CD8-positive, alpha-beta memory T cell (primary cell): ENCODE measurements at regions not wholly inside any gene's neighbourhood (a gene's known extent, or its start where the extent isn't known, plus 50 kb on each side); places are given as distances from the start of the nearest gene placed in this dataset.
"Not testable (repeated sequence)": the region's sequence is repeated elsewhere in the genome, so short reads cannot be mapped to it uniquely, and the experiment has no call there.

Experiments used
- CTCF ChIA-PET: fragments of 350-600 bp; sonication (Branson Sonifier 250); formaldehyde crosslinking; loops from one replicate; lab custom pipeline; 2021; ENCODE audit warnings: antibody characterized with exemption; lab: Charles Lee
- POLR2A ChIA-PET: fragments of 350-600 bp; sonication (Branson Sonifier 250); formaldehyde crosslinking; loops from one replicate; lab custom pipeline; 2021; ENCODE audit warnings: antibody characterized with exemption; lab: Charles Lee
- DNase-seq, 5 donors: peaks; one replicate each; pipeline versions ENCODE4 v3.0.0 to v3.0.0-alpha.2; 2020 to 2022; ENCODE audit warnings: mixed read lengths in 1 of 5
- H3K27ac ChIP-seq: one replicate; pipeline ENCODE4 v1.7.0; 2013; ENCODE audit warnings: low read depth, mild to moderate bottlenecking, low read length, moderate library complexity
- H3K27me3 ChIP-seq: 2 replicates; pipeline ENCODE4 v1.7.0; 2013; ENCODE audit warnings: low read length, mild to moderate bottlenecking; ENCODE audit not compliant: insufficient read depth, poor library complexity, severe bottlenecking
- H3K36me3 ChIP-seq: 2 replicates; pipeline ENCODE4 v1.7.0; 2013; ENCODE audit warnings: mild to moderate bottlenecking, low read length, moderate library complexity; ENCODE audit not compliant: insufficient read depth
- H3K4me1 ChIP-seq: 2 replicates; pipeline ENCODE4 v1.7.0; 2013; ENCODE audit warnings: mild to moderate bottlenecking, low read length, moderate library complexity; ENCODE audit not compliant: insufficient read depth
- H3K4me3 ChIP-seq: 2 replicates; pipeline ENCODE4 v1.7.0; 2013; ENCODE audit warnings: mild to moderate bottlenecking, low read length
- H3K9me3 ChIP-seq: 2 replicates; pipeline ENCODE4 v1.7.0; 2013; ENCODE audit warnings: mild to moderate bottlenecking, low read length
- H3K27ac Mint-ChIP-seq, 8 donors: one replicate each; pipeline ENCODE4 v1.8.0; 2020 to 2021; ENCODE audit warnings: mixed read lengths in 8 of 8, mild to moderate bottlenecking in 6 of 8, inconsistent platforms in 3 of 8, moderate library complexity in 3 of 8
- H3K27me3 Mint-ChIP-seq, 2 donors: one replicate each; pipeline ENCODE4 v1.8.0; 2020 to 2021; ENCODE audit warnings: mixed read lengths in 2 of 2, mild to moderate bottlenecking in 1 of 2, moderate library complexity in 1 of 2
- H3K36me3 Mint-ChIP-seq, 3 donors: one replicate each; pipeline ENCODE4 v1.8.0; 2020 to 2021; ENCODE audit warnings: mixed read lengths in 3 of 3, inconsistent platforms in 1 of 3, mild to moderate bottlenecking in 1 of 3
- H3K4me1 Mint-ChIP-seq, 3 donors: one replicate each; pipeline ENCODE4 v1.8.0; 2020 to 2021; ENCODE audit warnings: mixed read lengths in 3 of 3, inconsistent platforms in 1 of 3, mild to moderate bottlenecking in 1 of 3
- H3K4me3 Mint-ChIP-seq, 7 donors: one replicate each; pipeline ENCODE4 v1.8.0; 2020 to 2021; ENCODE audit warnings: mixed read lengths in 7 of 7, mild to moderate bottlenecking in 6 of 7, moderate library complexity in 4 of 7, inconsistent platforms in 2 of 7
- H3K9me3 Mint-ChIP-seq, 5 donors: one replicate each; pipeline ENCODE4 v1.8.0; 2020 to 2022; ENCODE audit warnings: mixed read lengths in 5 of 5, mild to moderate bottlenecking in 3 of 5, moderate library complexity in 2 of 5, inconsistent platforms in 1 of 5

DNA sequence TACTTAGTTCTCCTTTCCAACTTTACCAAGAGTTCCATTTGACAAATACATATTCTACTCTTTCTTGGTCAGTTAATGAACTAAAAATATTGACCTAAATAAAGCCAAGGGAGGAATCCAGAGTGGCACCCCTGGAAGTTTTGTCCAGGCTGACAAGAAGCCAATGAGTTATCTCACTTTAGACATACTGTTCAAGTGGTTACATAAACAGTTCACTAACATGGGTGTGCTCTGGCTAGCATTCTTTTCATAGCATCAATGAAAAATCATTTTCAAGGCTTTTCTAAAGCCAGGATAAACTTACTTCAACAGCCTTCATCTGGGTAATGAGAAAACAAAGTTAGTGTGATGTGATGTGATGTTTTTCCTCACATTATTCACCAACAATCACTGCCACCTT lies 649.4 kb downstream of the TDRD15 start:
- no peak overlapping the region for H3K27ac Mint-ChIP-seq
- no peaks in the 10 kb centered on the region for H3K27me3 Mint-ChIP-seq
- peaks cover 0 to 28% (median 6%) of the 10 kb centered on the region in 5 donors for H3K9me3 Mint-ChIP-seq
- Histone ChIP-seq H3K27ac (no peak overlapping the region), H3K36me3 (no peaks in the 10 kb centered on the region), H3K4me1 (no peaks in the 10 kb centered on the region), H3K4me3 (no peak overlapping the region), H3K27me3 (no peaks in the 10 kb centered on the region), H3K9me3 (no peaks in the 10 kb centered on the region)
- POLR2A ChIA-PET = no interaction called here
- DNase-seq = no peak
- CTCF ChIA-PET = no interaction called here
- H3K4me3 Mint-ChIP-seq = no peak overlapping the region
- no peaks in the 10 kb centered on the region for H3K36me3 Mint-ChIP-seq
- no peaks in the 10 kb centered on the region for H3K4me1 Mint-ChIP-seq

DNA sequence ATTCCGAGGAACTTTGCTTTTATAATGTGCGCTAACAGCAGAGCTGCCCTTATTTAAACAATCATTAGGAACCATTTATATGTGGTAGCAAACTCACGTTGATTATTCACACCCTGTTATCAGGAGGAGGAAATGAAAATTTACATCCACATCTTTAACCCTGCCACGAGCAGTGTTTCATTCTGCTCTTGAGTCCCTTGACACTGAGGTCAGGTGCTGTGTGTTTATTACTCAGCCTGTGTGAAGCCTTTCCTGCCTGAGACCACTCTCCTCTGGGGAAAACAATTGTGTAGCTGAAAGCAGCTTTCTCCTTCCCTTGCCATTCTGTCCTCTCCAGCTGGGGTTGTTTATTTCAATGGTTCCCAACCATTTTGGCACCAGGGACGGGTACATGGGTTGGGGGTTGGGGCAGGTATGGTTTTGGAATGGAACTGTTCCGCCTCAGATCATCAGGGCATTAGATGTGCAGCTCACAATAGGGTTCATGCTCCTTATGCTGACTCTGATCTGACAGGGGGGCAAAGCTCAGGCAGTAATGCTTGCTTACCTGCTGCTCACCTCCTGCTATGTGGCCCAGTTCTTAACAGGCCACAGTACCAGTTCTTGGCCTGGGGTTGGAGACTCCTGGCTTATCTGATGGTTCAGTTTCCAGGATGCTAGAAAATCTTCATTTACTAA lies 651.1 kb downstream of the TDRD15 start:
- no peak overlapping the region for H3K4me3 Mint-ChIP-seq
- H3K4me1 Mint-ChIP-seq = no peaks in the 10 kb centered on the region
- Histone ChIP-seq H3K36me3 (no peaks in the 10 kb centered on the region), H3K4me1 (no peaks in the 10 kb centered on the region), H3K4me3 (no peak overlapping the region), H3K9me3 (no peaks in the 10 kb centered on the region), H3K27me3 (no peaks in the 10 kb centered on the region), H3K27ac (no peak overlapping the region)
- DNase-seq = no peak
- H3K36me3 Mint-ChIP-seq = no peaks in the 10 kb centered on the region
- no peaks in the 10 kb centered on the region for H3K27me3 Mint-ChIP-seq
- ChIA-PET POLR2A (no interaction called here), CTCF (no interaction called here)
- H3K27ac Mint-ChIP-seq = no peak overlapping the region
- peaks cover 2 to 31% (median 6%) of the 10 kb centered on the region in 5 donors for H3K9me3 Mint-ChIP-seq

DNA sequence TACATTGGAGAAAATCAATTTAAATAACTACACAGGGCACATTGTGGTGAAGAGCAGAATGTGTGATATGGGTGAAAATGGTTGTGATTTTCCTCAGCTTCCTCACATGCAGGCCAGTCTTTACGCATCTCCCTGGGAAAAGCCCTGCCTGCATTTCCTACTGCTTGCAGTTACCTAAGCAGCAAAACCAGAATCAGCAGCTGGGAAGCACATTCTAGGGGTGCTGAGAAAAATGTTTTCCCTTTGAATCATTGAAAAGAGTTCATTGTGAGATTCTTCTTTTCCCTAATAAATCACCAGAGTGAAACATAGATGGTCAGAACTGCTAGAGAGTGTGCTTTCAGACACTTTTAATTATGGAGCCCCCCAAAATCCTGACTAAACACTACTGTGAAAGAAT lies 656.0 kb downstream of the TDRD15 start:
- no peak overlapping the region for H3K4me3 Mint-ChIP-seq
- DNase-seq = no peak
- no peaks in the 10 kb centered on the region for H3K27me3 Mint-ChIP-seq
- H3K9me3 Mint-ChIP-seq = peaks cover 3 to 26% (median 6%) of the 10 kb centered on the region in 5 donors
- Histone ChIP-seq H3K27me3 (no peaks in the 10 kb centered on the region), H3K27ac (no peak overlapping the region), H3K4me3 (no peak overlapping the region), H3K9me3 (no peaks in the 10 kb centered on the region), H3K36me3 (no peaks in the 10 kb centered on the region), H3K4me1 (no peaks in the 10 kb centered on the region)
- H3K36me3 Mint-ChIP-seq = no peaks in the 10 kb centered on the region
- ChIA-PET POLR2A (no interaction called here), CTCF (no interaction called here)
- no peak overlapping the region for H3K27ac Mint-ChIP-seq
- no peaks in the 10 kb centered on the region for H3K4me1 Mint-ChIP-seq

DNA sequence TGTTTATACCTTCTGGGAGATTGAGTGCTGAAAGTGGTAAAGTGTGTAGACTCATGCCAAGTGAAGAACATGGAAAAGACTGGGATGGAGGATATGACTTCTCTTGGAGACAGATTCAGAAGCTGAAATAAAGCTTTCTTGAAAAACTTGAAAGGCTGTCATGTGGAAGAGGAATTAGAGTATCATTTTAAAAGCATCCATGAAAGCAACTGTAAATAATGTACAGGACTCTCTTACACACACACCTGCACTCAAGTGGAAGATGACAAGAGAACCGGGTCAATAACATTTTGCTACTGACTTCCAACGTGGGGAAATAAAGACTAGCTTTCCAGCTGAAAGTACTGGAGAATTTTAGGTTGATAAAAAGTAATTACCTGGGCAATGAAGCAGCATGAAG lies 658.2 kb downstream of the TDRD15 start:
- POLR2A ChIA-PET = no interaction called here
- H3K9me3 ChIP-seq = no peaks in the 10 kb centered on the region
- H3K9me3 Mint-ChIP-seq = peaks cover 5 to 26% (median 5%) of the 10 kb centered on the region in 5 donors
- CTCF ChIA-PET = no interaction called here
- no peaks in the 10 kb centered on the region for H3K36me3 ChIP-seq
- H3K4me3 Mint-ChIP-seq = no peak overlapping the region
- no peaks in the 10 kb centered on the region for H3K4me1 Mint-ChIP-seq
- no peaks in the 10 kb centered on the region for H3K36me3 Mint-ChIP-seq
- no peaks in the 10 kb centered on the region for H3K27me3 Mint-ChIP-seq
- H3K27me3 ChIP-seq = no peaks in the 10 kb centered on the region
- no peak overlapping the region for H3K4me3 ChIP-seq
- H3K27ac ChIP-seq = no peak overlapping the region
- H3K27ac Mint-ChIP-seq = no peak overlapping the region
- no peaks in the 10 kb centered on the region for H3K4me1 ChIP-seq
- DNase-seq = no peak

DNA sequence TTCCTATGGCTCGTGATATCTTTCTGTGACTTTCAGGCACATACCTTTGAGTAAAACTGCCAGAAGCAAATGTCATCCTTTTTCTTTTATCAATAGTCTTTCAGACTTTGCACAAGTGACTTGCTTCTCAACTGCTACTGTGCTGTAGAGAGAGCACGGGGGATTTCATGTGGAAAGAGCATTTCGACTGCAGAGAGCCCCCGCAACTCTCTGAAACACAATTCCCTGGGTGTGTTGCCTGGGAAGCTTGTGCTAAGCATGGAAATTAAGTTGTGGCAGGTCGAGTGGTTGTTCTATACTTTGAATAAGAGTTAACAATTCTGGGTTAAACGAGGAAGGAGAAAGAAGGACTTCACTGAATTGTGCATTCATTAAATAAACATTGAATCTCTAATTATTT lies 659.1 kb downstream of the TDRD15 start:
- no peaks in the 10 kb centered on the region for H3K9me3 ChIP-seq
- no peak overlapping the region for H3K27ac ChIP-seq
- Mint-ChIP-seq H3K36me3 (no peaks in the 10 kb centered on the region), H3K4me1 (no peaks in the 10 kb centered on the region), H3K27ac (no peak overlapping the region), H3K27me3 (no peaks in the 10 kb centered on the region), H3K9me3 (peaks cover 3 to 23% (median 5%) of the 10 kb centered on the region in 5 donors), H3K4me3 (no peak overlapping the region)
- ChIA-PET POLR2A (no interaction called here), CTCF (no interaction called here)
- H3K4me3 ChIP-seq = no peak overlapping the region
- no peak for DNase-seq
- no peaks in the 10 kb centered on the region for H3K4me1 ChIP-seq
- no peaks in the 10 kb centered on the region for H3K27me3 ChIP-seq
- no peaks in the 10 kb centered on the region for H3K36me3 ChIP-seq

DNA sequence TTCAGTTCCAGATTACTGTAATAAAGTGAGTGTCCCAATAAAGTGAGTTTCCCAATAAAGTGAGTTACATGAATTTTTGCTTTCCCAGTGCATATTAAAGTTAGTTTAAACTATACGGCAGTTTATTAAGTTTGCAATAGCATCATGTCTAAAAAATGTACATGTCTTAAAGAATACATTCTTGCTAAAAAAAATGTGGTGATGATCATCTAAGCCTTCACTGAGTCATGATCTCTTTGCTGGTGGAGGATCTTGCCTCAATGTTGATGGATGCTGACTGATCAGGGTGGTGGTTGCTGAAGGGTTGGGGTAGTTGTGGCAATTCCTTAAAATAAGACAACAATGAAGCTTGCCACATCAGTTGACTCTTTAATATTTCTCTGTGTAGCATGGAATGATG lies 664.2 kb downstream of the TDRD15 start:
- ChIA-PET POLR2A (no interaction called here), CTCF (no interaction called here)
- H3K4me3 ChIP-seq = no peak overlapping the region
- no peaks in the 10 kb centered on the region for H3K36me3 Mint-ChIP-seq
- no peak overlapping the region for H3K4me3 Mint-ChIP-seq
- H3K9me3 Mint-ChIP-seq = peaks cover 5 to 19% (median 5%) of the 10 kb centered on the region in 5 donors
- H3K27me3 ChIP-seq = no peaks in the 10 kb centered on the region
- H3K9me3 ChIP-seq = no peaks in the 10 kb centered on the region
- no peaks in the 10 kb centered on the region for H3K4me1 ChIP-seq
- no peaks in the 10 kb centered on the region for H3K27me3 Mint-ChIP-seq
- H3K4me1 Mint-ChIP-seq = no peaks in the 10 kb centered on the region
- DNase-seq = no peak
- H3K36me3 ChIP-seq = no peaks in the 10 kb centered on the region
- no peak overlapping the region for H3K27ac Mint-ChIP-seq
- H3K27ac ChIP-seq = no peak overlapping the region

DNA sequence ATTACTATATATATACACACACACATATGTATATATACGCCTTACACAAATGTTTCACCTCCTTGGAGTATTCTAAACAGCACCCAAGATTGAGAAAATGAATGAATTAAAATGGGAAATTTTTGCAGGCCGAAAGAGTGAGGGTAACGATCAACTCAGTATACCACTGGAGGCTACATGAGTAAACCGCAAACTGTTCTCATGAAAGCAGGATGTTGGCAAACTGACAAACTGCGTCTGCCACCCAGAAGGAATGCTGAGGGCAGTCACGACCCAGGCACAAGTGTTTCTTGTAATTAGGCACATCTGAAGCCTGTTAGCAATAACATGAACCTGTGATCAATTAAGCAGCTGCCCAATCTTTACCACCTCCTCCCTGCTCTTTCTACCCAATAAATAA lies 666.5 kb downstream of the TDRD15 start:
- DNase-seq, H3K4me1 Mint-ChIP-seq, POLR2A ChIA-PET, H3K27me3 Mint-ChIP-seq, H3K27me3 ChIP-seq, H3K4me3 Mint-ChIP-seq, H3K27ac ChIP-seq, H3K27ac Mint-ChIP-seq, H3K4me3 ChIP-seq, CTCF ChIA-PET, H3K36me3 ChIP-seq, H3K4me1 ChIP-seq, H3K9me3 ChIP-seq, H3K36me3 Mint-ChIP-seq: not testable (repeated sequence)
- peaks cover 3 to 18% (median 5%) of the 10 kb centered on the region in 5 donors for H3K9me3 Mint-ChIP-seq

DNA sequence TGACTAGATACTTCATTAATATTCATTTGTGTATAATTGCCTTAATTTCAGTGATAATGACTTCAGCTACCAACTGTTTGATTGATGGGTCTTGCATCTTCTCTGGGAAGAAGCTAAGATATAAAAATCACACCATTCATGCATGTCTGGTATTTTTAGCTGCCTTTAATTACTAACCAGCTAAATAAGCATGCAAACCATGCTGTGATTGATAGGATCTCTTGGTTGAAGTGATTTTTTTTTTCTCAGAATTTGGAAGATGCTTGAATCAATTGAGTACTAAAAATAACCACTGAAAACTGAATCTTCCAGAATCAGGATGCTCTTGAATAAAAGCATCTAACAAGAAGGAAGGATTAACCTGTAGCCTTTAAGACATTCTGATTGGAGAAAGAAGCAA lies 668.8 kb downstream of the TDRD15 start:
- no peaks in the 10 kb centered on the region for H3K4me1 Mint-ChIP-seq
- Histone ChIP-seq H3K27me3 (no peaks in the 10 kb centered on the region), H3K4me3 (no peak overlapping the region), H3K36me3 (no peaks in the 10 kb centered on the region), H3K4me1 (no peaks in the 10 kb centered on the region), H3K27ac (no peak overlapping the region), H3K9me3 (no peaks in the 10 kb centered on the region)
- ChIA-PET CTCF (no interaction called here), POLR2A (no interaction called here)
- H3K27ac Mint-ChIP-seq = no peak overlapping the region
- peaks cover 3 to 22% (median 7%) of the 10 kb centered on the region in 5 donors for H3K9me3 Mint-ChIP-seq
- H3K4me3 Mint-ChIP-seq = no peak overlapping the region
- no peak for DNase-seq
- no peaks in the 10 kb centered on the region for H3K27me3 Mint-ChIP-seq
- no peaks in the 10 kb centered on the region for H3K36me3 Mint-ChIP-seq
